K562 (cell line): ENCODE measurements at regions not wholly inside any gene's neighbourhood (a gene's known extent, or its start where the extent isn't known, plus 50 kb on each side); places are given as distances from the start of the nearest gene placed in this dataset.

Experiments
- ATAC-seq: fragments of 200-7000 bp; cut with Tn5 transposase; 3 replicates; pipeline ENCODE4 v1.9.1; 2020; ENCODE audit warnings: moderate library complexity
- BruUV-seq: library from RNA; stranded (reverse); fragments of 400-500 nt; replicated peaks from 2 replicates; lab custom pipeline; 2021; lab: Mats Ljungman, UMichigan
- CTCF ChIA-PET: fragments of 300-600 bp; formaldehyde crosslinking; extraction: SDS; loops from one replicate; lab custom pipeline; 2021; ENCODE audit warnings: low intra/inter-chr PET ratio; lab: Yijun Ruan, JAX
- POLR2A ChIA-PET: fragments of 300-600, 350-650 bp; sonication (Branson Sonifier 250); formaldehyde crosslinking; extraction: SDS; loops from one replicate; lab custom pipeline; 2021; ENCODE audit warnings: antibody characterized with exemption, inconsistent platforms; lab: Yijun Ruan, JAX
- DNase-seq, 4 experiments: peaks; one replicate each; pipeline versions ENCODE4 v3.0.0 to v3.0.0-alpha.2; 2011 to 2018; ENCODE audit warnings: low spot score in 3 of 4, mixed read lengths in 3 of 4; ENCODE audit errors: extremely low read depth in 1 of 4
- FAIRE-seq: peaks from 2 replicates; lab custom pipeline; 2011; peaks lifted over from hg19 to GRCh38; lab: Jason Lieb, UNC
- H2AFZ ChIP-seq: 2 replicates; pipeline ENCODE4 v1.6.0; 2011; ENCODE audit warnings: low read depth, low read length, control low read depth, inconsistent platforms
- H3K27ac ChIP-seq: fragments of 200-600 bp; 3 replicates; pipeline ENCODE4 v1.8.0; 2011; ENCODE audit warnings: low read depth, mild to moderate bottlenecking, control low read depth, inconsistent platforms, low read length, moderate library complexity, mixed read lengths; ENCODE audit errors: extremely low read depth
- H3K27me3 ChIP-seq, 2 experiments: fragments of 300-600 bp in 1 of 2; 2 replicates in 1 of 2; 3 replicates in 1 of 2; pipeline versions ENCODE4 v1.6.0 to v1.8.0; 2011; ENCODE audit warnings: inconsistent platforms in 2 of 2, low read length in 2 of 2, mild to moderate bottlenecking in 1 of 2, mixed read lengths in 1 of 2, moderate library complexity in 1 of 2; ENCODE audit not compliant: control insufficient read depth in 2 of 2, insufficient read depth in 2 of 2
- H3K36me3 ChIP-seq: fragments of 300-600 bp; 3 replicates; pipeline ENCODE4 v1.8.0; 2011; ENCODE audit warnings: mild to moderate bottlenecking, low read length, inconsistent platforms; ENCODE audit not compliant: control insufficient read depth, insufficient read depth
- H3K4me1 ChIP-seq, 2 experiments: fragments of 200-600 bp in 1 of 2; replicated peaks in 1 of 2; 2 replicates in 1 of 2; 3 replicates in 1 of 2; pipeline versions ENCODE4 v1.5.1 to v1.8.0; 2011; ENCODE audit warnings: inconsistent platforms in 2 of 2, low read length in 2 of 2, mild to moderate bottlenecking in 1 of 2, mixed read lengths in 1 of 2, moderate library complexity in 1 of 2; ENCODE audit not compliant: control insufficient read depth in 2 of 2, insufficient read depth in 2 of 2
- H3K4me2 ChIP-seq: 2 replicates; pipeline ENCODE4 v1.6.1; 2011; ENCODE audit warnings: low read length, control low read depth, inconsistent platforms, mixed read lengths; ENCODE audit not compliant: insufficient read depth
- H3K4me3 ChIP-seq: fragments of 200-600 bp; sonication (generic), shearing (Covaris generic); 2 replicates; pipeline ENCODE4 v1.5.1; 2016; ENCODE audit warnings: control low read depth, inconsistent platforms
- H3K79me2 ChIP-seq: fragments of 200-600 bp; 3 replicates; pipeline ENCODE4 v1.8.0; 2011; ENCODE audit warnings: low read length, inconsistent platforms; ENCODE audit not compliant: control insufficient read depth, insufficient read depth
- H3K9ac ChIP-seq, 2 experiments: 2 replicates each; pipeline versions ENCODE4 v1.6.0 to v1.6.1; 2011; ENCODE audit warnings: low read depth in 2 of 2, low read length in 2 of 2, control low read depth in 1 of 2, inconsistent platforms in 1 of 2, mild to moderate bottlenecking in 1 of 2, mixed read lengths in 1 of 2; ENCODE audit not compliant: insufficient read depth in 1 of 2
- H3K9me1 ChIP-seq: one replicate; pipeline ENCODE4 v1.6.0; 2011; ENCODE audit warnings: inconsistent platforms, mild to moderate bottlenecking, low read length, moderate library complexity; ENCODE audit not compliant: control insufficient read depth, insufficient read depth
- H3K9me3 ChIP-seq: replicated peaks from 2 replicates; pipeline ENCODE4 v1.5.1; 2011; ENCODE audit warnings: low read depth, low read length, inconsistent platforms; ENCODE audit not compliant: control insufficient read depth, insufficient read depth
- H4K20me1 ChIP-seq: replicated peaks from 2 replicates; pipeline ENCODE4 v1.6.1; 2011; ENCODE audit warnings: low read length, inconsistent platforms, mixed read lengths; ENCODE audit not compliant: control insufficient read depth, insufficient read depth
- ATF6 ChIP-seq: sonication (generic); formaldehyde crosslinking; IDR thresholded peaks from 2 replicates; pipeline ENCODE4 v1.4.0; 2020; ENCODE audit warnings: mild to moderate bottlenecking, missing genetic modification reagents
- ETV6 ChIP-seq, 3 experiments: fragments of 150-350 bp in 1 of 3; sonication (generic) in 1 of 3; formaldehyde crosslinking in 1 of 3; IDR thresholded peaks; 2 replicates each; pipeline versions ENCODE4 v1.6.1 to v1.8.0; 2014 to 2022; ENCODE audit warnings: borderline replicate concordance in 2 of 3, low read depth in 2 of 3, antibody characterized with exemption in 1 of 3, low read length in 1 of 3, mild to moderate bottlenecking in 1 of 3, missing genetic modification reagents in 1 of 3
- GATAD2B ChIP-seq: fragments of 450-650 bp; IDR thresholded peaks from 2 replicates; pipeline ENCODE4 v1.6.1; 2017; ENCODE audit warnings: mild to moderate bottlenecking, borderline replicate concordance
- GTF2B ChIP-seq: IDR thresholded peaks from 2 replicates; pipeline ENCODE4 v1.6.1; 2011; ENCODE audit not compliant: insufficient read length; ENCODE audit errors: extremely low read depth
- HDAC6 ChIP-seq: IDR thresholded peaks from 2 replicates; pipeline ENCODE4 v1.6.1; 2012; ENCODE audit warnings: low read depth, mild to moderate bottlenecking, control low read depth, inconsistent platforms, low read length, moderate library complexity
- SIN3A ChIP-seq, 2 experiments: fragments of 150-350 bp in 1 of 2; IDR thresholded peaks; 2 replicates each; pipeline ENCODE4 v1.6.1; 2011 to 2016; ENCODE audit warnings: borderline replicate concordance in 2 of 2, low read depth in 2 of 2, low read length in 2 of 2, mild to moderate bottlenecking in 2 of 2, moderate library complexity in 2 of 2; ENCODE audit not compliant: control insufficient read depth in 1 of 2
- STAT5B ChIP-seq: fragments of 250-450 bp; sonication (Bioruptor Pico); IDR thresholded peaks from 2 replicates; pipeline ENCODE4 v1.8.0; 2021; ENCODE audit warnings: mild to moderate bottlenecking, inconsistent platforms
- THRA ChIP-seq: fragments of 450-650 bp; IDR thresholded peaks from 2 replicates; pipeline ENCODE4 v1.6.1; 2017; ENCODE audit warnings: mild to moderate bottlenecking, moderate library complexity
- USF1 ChIP-seq: sonication (generic); formaldehyde crosslinking; IDR thresholded peaks from 2 replicates; pipeline ENCODE4 v1.9.0; 2022; ENCODE audit warnings: mild to moderate bottlenecking, missing genetic modification reagents
- ZFP91 ChIP-seq: sonication (generic); formaldehyde crosslinking; IDR thresholded peaks from 2 replicates; pipeline ENCODE4 v1.8.0; 2022; ENCODE audit warnings: mild to moderate bottlenecking, missing genetic modification reagents
- ZNF23 ChIP-seq: fragments of 250-450 bp; sonication (Bioruptor Pico); IDR thresholded peaks from 2 replicates; pipeline ENCODE4 v1.4.0; 2020; ENCODE audit warnings: mild to moderate bottlenecking
- ZNF785 ChIP-seq: fragments of 250-450 bp; sonication (Bioruptor Pico); IDR thresholded peaks from 2 replicates; pipeline ENCODE4 v1.4.0; 2020; ENCODE audit warnings: mild to moderate bottlenecking
- WGBS: fragments of 100-300 bp; shearing (Covaris generic); methylation state at CpG from one replicate; pipeline ENCODE4 v1.1.6; 2016; ENCODE audit warnings: low coverage, mixed read lengths; ENCODE audit not compliant: insufficient coverage; ENCODE audit errors: missing lambda C conversion rate; 5-methylcytosine and 5-hydroxymethylcytosine counted together
- in situ Hi-C: fragments of 300-500 bp; cut with MboI; formaldehyde crosslinking; loops from 4 replicates; pipeline ENCODE4 v1.15.0; 2018; ENCODE audit warnings: inconsistent platforms, mixed read lengths
- intact Hi-C: fragments of 100-400 bp; cut with micrococcal nuclease; formaldehyde crosslinking; loops from 2 replicates; pipeline ENCODE4 v1.14.2; 2022

- POLR2A ChIA-PET: no interaction called here
- FAIRE-seq (no peak), ATAC-seq (no peak), DNase-seq (no peak)
- Histone ChIP-seq H2AFZ (no peak overlapping the region), H3K79me2 (no peaks in the 10 kb centered on the region), H3K4me3 (no peak overlapping the region), H3K4me2 (no peak overlapping the region), H4K20me1 (no peaks in the 10 kb centered on the region), H3K27me3 (no peaks in the 10 kb centered on the region), H3K4me1 (no peaks in the 10 kb centered on the region), H3K27ac (no peak overlapping the region), H3K9me3 (no peaks in the 10 kb centered on the region), H3K9me1 (no peaks in the 10 kb centered on the region), H3K36me3 (no peaks in the 10 kb centered on the region), H3K9ac (no peak overlapping the region)
- 0% methylated on average over 1 of the region's 1 CpG for WGBS
- intact Hi-C loops: no loop called here
- CTCF ChIA-PET: no interaction called here
- BruUV-seq: no TSS peak
- in situ Hi-C loops: no loop called here
- TF ChIP-seq ETV6 (IDR thresholded peaks at IDR 0.05; ENCODE audit: borderline replicate concordance in 1 of 2, low read depth in 2 of 2, low read length in 1 of 2) (no peak), ETV6 (CRISPR knock-in tag; IDR thresholded peaks at IDR 0.05; ENCODE audit: borderline replicate concordance) (no peak), THRA (no peak), ATF6 (CRISPR knock-in tag) (no peak), STAT5B (CRISPR knock-in tag) (no peak), GTF2B (no peak), ZNF23 (CRISPR knock-in tag) (no peak), USF1 (CRISPR knock-in tag) (no peak), ZNF785 (CRISPR knock-in tag) (no peak), GATAD2B (no peak), HDAC6 (no peak), ZFP91 (CRISPR knock-in tag) (no peak), SIN3A (IDR thresholded peaks at IDR 0.05; ENCODE audit: borderline replicate concordance in 2 of 2, control insufficient read depth in 1 of 2, low read depth in 2 of 2, low read length in 2 of 2) (no peak)
Measured at GRCh38 chr2:150909613-150910012, 352.1 kb downstream of the RBM43 start.
